ENCODE measurements at regions not wholly inside any gene's neighbourhood (a gene's known extent, or its start where the extent isn't known, plus 50 kb on each side); places are given as distances from the start of the nearest gene placed in this dataset.
"Not testable (repeated sequence)": the region's sequence is repeated elsewhere in the genome, so short reads cannot be mapped to it uniquely, and the experiment has no call there.

- DNase-seq (ENCODE audit: insufficient read length) = no peak
- TF ChIP-seq POLR2AphosphoS5 (IDR thresholded peaks at IDR 0.05; ENCODE audit: low read depth, low read length) (no peak), POLR2A (IDR thresholded peaks at IDR 0.05; ENCODE audit: low read depth, low read length) (no peak), TAF1 (IDR thresholded peaks at IDR 0.05; ENCODE audit: borderline replicate concordance, low read depth, low read length) (no peak)
- FAIRE-seq = no peak
Observed at GRCh38 chr10:8670461-8670860, 616.0 kb downstream of the GATA3 start.

GRCh38 chr10:8674230-8674629 is 619.7 kb downstream of the GATA3 start:
- no peak for TF ChIP-seq POLR2AphosphoS5 (IDR thresholded peaks at IDR 0.05; ENCODE audit: low read depth, low read length)
- TF ChIP-seq POLR2A (IDR thresholded peaks at IDR 0.05; ENCODE audit: low read depth, low read length) = no peak
- TF ChIP-seq TAF1 (IDR thresholded peaks at IDR 0.05; ENCODE audit: borderline replicate concordance, low read depth, low read length) = no peak
- no peak for DNase-seq (ENCODE audit: insufficient read length)
- no peak for FAIRE-seq

- TF ChIP-seq TAF1 (IDR thresholded peaks at IDR 0.05; ENCODE audit: borderline replicate concordance, low read depth, low read length) = no peak
- no peak for TF ChIP-seq POLR2AphosphoS5 (IDR thresholded peaks at IDR 0.05; ENCODE audit: low read depth, low read length)
- no peak for TF ChIP-seq POLR2A (IDR thresholded peaks at IDR 0.05; ENCODE audit: low read depth, low read length)
- no peak for FAIRE-seq
- DNase-seq (ENCODE audit: insufficient read length) = no peak
Observed at GRCh38 chr10:8677642-8678041, 623.2 kb downstream of the GATA3 start.

DNA sequence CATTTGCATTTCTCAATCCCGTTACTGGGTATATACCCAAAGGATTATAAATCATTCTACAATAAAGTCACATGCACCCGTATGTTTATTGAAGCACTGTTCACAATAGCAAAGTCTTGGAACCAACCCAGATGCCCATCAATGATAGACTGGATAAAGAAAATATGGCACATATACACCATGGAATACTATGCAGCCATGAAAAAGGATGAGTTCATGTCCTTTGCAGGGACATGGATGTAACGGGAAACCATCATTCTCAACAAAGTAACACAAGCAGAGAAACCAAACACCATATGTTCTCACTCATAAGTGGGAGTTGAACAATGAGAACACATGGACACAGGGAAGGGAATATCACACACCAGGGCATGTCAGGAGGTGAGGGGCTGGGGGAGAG is 630.4 kb downstream of the GATA3 start:
- FAIRE-seq; DNase-seq (ENCODE audit: insufficient read length): not testable (repeated sequence)

DNA sequence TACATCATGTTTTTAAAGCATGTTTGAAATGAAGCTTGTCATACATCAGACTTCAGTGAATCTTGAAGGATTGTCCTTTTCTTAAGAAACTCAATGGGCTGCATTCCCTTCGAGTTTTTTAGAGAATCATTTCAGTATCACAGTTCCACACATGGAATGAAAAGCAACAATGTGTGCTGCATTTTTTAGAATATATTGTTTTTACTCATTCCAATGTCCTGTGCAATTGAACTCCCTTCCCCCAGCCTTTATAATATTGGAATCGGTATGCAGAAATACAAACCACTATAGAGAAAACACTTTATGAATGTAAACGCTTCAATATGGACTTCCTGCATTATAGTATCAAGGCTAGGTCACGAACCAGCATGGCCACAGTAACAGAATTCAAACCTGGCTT is 634.4 kb downstream of the GATA3 start:
- DNase-seq (ENCODE audit: insufficient read length) (no peak), FAIRE-seq (no peak)
- no peak for TF ChIP-seq POLR2A (IDR thresholded peaks at IDR 0.05; ENCODE audit: low read depth, low read length)
- TF ChIP-seq TAF1 (IDR thresholded peaks at IDR 0.05; ENCODE audit: borderline replicate concordance, low read depth, low read length) = no peak
- TF ChIP-seq POLR2AphosphoS5 (IDR thresholded peaks at IDR 0.05; ENCODE audit: low read depth, low read length) = no peak

DNA sequence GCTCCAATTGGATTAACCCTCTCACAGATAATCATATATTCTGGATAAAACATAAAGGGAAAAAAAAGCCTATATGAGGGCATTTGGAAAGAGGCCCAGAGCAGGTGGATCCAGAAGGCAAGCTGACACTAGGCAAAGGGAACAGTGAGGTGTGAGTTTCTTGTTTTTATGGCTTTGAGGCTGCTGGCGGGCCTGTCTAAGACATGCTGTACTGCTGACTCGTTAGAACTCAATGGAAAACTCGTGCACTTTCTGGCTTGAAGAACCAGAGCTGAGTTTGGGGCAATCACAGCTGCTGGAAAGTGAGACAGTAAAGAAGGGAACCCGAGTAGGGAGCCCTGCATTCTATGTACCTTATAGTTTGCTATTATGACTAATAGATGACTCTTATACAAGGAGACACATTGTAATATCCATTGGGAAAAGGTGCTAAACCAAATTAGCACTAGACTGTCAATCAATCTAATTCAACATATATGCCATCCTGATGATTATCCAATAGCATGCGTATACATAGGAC is 637.1 kb downstream of the GATA3 start:
- FAIRE-seq = no peak
- TF ChIP-seq POLR2A (IDR thresholded peaks at IDR 0.05; ENCODE audit: low read depth, low read length) (no peak), POLR2AphosphoS5 (IDR thresholded peaks at IDR 0.05; ENCODE audit: low read depth, low read length) (no peak), TAF1 (IDR thresholded peaks at IDR 0.05; ENCODE audit: borderline replicate concordance, low read depth, low read length) (no peak)
- no peak for DNase-seq (ENCODE audit: insufficient read length)

DNA sequence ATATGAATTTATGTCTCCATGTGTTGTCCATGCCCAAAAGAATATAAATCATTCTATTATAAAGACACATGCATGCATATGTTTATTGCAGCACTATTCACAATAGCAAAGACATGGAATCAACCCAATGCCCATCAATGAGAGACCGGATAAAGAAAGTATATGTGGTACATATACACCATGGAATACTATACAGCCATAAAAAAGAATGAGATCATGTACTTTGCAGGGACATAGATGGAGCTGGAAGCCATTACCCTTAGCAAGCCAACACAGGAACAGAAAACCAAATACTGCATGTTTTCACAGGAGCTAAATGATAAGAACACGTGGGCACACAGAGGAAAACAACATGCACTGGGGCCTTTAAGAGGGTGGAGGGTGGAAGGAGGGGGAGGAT is 639.1 kb downstream of the GATA3 start:
- DNase-seq (ENCODE audit: insufficient read length); FAIRE-seq: not testable (repeated sequence)

DNA sequence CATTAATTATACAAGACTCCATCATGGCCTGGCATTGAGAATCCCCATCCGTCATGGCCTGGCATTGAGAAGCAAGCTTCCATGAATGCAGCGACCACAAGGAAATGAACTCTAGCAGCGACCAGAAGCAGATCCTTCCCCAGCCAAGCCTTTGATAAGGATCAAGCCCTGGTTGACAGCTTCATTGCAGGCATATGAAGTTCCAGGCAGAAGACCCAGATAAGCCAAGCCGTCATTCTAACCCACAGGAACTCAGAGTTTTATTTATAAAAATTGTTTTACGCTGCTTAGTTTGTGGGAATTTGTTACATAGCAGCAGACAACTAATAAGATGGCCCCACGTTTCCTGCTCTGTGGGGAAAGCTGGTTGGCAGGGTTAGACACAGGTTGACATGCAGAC is 642.3 kb downstream of the GATA3 start:
- FAIRE-seq (no peak), DNase-seq (ENCODE audit: insufficient read length) (no peak)
- TF ChIP-seq POLR2A (IDR thresholded peaks at IDR 0.05; ENCODE audit: low read depth, low read length) (no peak), TAF1 (IDR thresholded peaks at IDR 0.05; ENCODE audit: borderline replicate concordance, low read depth, low read length) (no peak), POLR2AphosphoS5 (IDR thresholded peaks at IDR 0.05; ENCODE audit: low read depth, low read length) (no peak)

GRCh38 chr10:8700689-8701088 is 646.2 kb downstream of the GATA3 start:
- no peak for DNase-seq (ENCODE audit: insufficient read length)
- FAIRE-seq = no peak
- TF ChIP-seq POLR2A (IDR thresholded peaks at IDR 0.05; ENCODE audit: low read depth, low read length) (no peak), POLR2AphosphoS5 (IDR thresholded peaks at IDR 0.05; ENCODE audit: low read depth, low read length) (no peak), TAF1 (IDR thresholded peaks at IDR 0.05; ENCODE audit: borderline replicate concordance, low read depth, low read length) (no peak)

GRCh38 chr10:8702181-8702580 is 647.7 kb downstream of the GATA3 start:
- TF ChIP-seq TAF1 (IDR thresholded peaks at IDR 0.05; ENCODE audit: borderline replicate concordance, low read depth, low read length) (no peak), POLR2A (IDR thresholded peaks at IDR 0.05; ENCODE audit: low read depth, low read length) (no peak), POLR2AphosphoS5 (IDR thresholded peaks at IDR 0.05; ENCODE audit: low read depth, low read length) (no peak)
- no peak for DNase-seq (ENCODE audit: insufficient read length)
- no peak for FAIRE-seq

DNA sequence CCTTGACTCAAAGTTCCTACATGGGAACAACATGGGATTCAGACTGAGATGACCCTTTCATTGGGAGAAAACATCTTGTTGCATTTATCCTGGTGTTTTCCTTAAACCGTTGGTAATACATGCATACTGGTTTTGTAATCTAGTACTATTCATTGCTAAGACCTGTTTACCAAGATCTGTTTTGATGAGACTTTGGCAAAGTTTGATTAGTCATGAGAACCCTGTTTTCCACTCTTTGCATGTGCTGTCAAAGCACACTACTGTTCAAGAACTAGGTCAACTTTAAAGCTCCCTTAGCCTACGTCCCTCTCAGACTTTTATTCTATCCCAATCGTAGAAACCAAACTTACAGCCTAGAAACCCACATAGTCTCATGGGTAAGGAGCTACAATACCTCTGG is 650.9 kb downstream of the GATA3 start:
- no peak for DNase-seq (ENCODE audit: insufficient read length)
- FAIRE-seq = no peak
- TF ChIP-seq TAF1 (IDR thresholded peaks at IDR 0.05; ENCODE audit: borderline replicate concordance, low read depth, low read length) (no peak), POLR2AphosphoS5 (IDR thresholded peaks at IDR 0.05; ENCODE audit: low read depth, low read length) (no peak), POLR2A (IDR thresholded peaks at IDR 0.05; ENCODE audit: low read depth, low read length) (no peak)

GRCh38 chr10:8712656-8713055 is 658.2 kb downstream of the GATA3 start:
- DNase-seq (ENCODE audit: insufficient read length) (no peak), FAIRE-seq (no peak)
- no peak for TF ChIP-seq POLR2AphosphoS5 (IDR thresholded peaks at IDR 0.05; ENCODE audit: low read depth, low read length)
- TF ChIP-seq POLR2A (IDR thresholded peaks at IDR 0.05; ENCODE audit: low read depth, low read length) = no peak
- no peak for TF ChIP-seq TAF1 (IDR thresholded peaks at IDR 0.05; ENCODE audit: borderline replicate concordance, low read depth, low read length)

DNA sequence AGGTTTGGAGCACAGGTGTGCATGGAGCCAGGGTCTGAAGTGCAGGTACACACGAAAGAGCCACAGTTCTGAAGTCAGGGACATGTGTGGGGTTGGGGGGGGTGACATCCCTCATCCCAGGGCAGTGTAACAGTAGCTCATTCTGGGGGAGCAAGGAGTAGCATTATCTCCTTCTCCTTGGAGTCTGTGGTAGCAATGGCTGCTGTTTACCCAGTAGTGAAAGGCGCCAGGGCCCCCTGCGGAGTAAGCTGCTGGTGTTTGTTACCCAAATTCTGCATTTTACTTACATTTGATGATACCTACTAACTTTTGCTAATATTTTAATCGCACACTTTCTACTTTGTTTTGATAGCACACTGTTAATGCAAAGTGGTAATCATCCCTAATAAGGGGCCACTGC is 665.5 kb downstream of the GATA3 start:
- TF ChIP-seq POLR2A (IDR thresholded peaks at IDR 0.05; ENCODE audit: low read depth, low read length) (no peak), TAF1 (IDR thresholded peaks at IDR 0.05; ENCODE audit: borderline replicate concordance, low read depth, low read length) (no peak), POLR2AphosphoS5 (IDR thresholded peaks at IDR 0.05; ENCODE audit: low read depth, low read length) (no peak)
- FAIRE-seq (no peak), DNase-seq (ENCODE audit: insufficient read length) (no peak)
